ENCODE measurements at regions not wholly inside any gene's neighbourhood (a gene's known extent, or its start where the extent isn't known, plus 50 kb on each side); places are given as distances from the start of the nearest gene placed in this dataset.
"Not testable (repeated sequence)": the region's sequence is repeated elsewhere in the genome, so short reads cannot be mapped to it uniquely, and the experiment has no call there.

DNA sequence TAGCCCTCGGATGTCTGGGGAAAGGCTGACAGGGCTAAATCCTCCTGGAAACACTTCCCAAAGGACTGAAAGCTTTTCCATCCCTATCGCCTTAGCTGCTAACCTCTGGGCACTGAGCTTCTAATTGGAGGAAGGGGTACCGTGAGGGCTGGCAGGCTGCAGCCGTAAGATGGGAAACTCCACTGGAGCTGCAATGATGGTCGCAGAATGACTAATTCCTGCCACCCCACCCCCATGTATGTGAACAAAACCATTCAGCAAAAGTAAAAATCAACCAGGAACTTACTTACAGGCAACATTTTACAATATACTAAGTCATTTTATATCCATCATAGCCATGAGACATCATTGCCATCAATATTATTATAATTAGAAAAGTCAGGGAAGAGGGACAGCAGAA lies 133.3 kb downstream of the ABCC12 start:
- no peak for DNase-seq (ENCODE audit: low read depth, low spot score)
- in situ Hi-C loops (cut with HindIII; ENCODE audit: low pct_unique_long_range_greater_than_20kb, low sequenced_read_pairs) = no loop called here

DNA sequence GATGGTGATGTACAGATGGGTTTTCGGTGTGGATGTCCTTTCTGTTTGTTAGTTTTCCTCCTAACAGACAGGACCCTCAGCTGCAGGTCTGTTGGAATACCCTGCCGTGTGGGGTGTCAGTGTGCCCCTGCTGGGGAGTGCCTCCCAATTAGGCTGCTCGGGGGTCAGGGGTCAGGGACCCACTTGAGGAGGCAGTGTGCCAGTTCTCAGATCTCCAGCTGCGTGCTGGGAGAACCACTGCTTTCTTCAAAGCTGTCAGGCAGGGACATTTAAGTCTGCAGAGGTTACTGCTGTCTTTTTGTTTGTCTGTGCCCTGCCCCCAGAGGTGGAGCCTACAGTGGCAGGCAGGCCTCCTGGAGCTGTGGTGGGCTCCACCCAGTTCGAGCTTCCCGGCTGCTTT lies 135.2 kb downstream of the ABCC12 start:
- in situ Hi-C loops (cut with HindIII; ENCODE audit: low pct_unique_long_range_greater_than_20kb, low sequenced_read_pairs); DNase-seq (ENCODE audit: low read depth, low spot score): not testable (repeated sequence)

DNA sequence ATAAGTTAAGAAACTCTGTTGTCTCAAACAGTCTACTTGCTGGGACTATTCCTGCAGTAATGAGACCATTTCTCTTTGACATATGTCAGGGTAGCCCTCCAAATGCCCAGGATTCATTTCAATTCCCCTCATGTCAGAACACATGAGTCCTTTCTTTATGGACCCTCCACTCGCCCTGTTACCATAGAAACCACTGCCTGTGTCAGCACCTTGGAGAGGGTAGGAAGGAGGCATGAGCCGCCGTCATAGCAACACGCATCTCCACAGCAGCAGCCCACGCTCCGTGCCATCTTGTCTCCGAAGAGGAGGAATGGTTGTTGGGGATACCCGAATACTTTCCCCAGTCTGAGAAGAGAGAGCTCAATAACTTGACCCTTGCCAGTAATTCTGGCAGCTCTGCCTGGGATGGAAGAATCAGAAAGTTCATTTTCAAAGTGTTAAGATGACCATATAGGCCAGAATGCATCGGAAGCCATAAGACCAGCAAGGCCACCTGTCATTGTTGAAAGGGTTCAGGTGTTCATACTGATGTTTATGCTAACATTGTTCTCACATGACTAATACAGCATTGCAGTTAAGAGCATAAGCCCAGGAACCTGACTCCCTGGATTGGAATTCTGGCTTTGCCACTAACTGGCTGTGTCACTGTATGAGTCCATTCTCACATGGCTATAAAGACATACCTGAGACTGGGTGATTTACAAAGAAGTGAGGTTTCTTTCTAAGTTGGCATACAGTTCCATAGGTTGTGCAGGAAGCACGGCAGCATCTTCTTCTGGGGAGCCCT lies 141.3 kb downstream of the ABCC12 start:
- DNase-seq (ENCODE audit: low read depth, low spot score) = no peak
- in situ Hi-C loops (cut with HindIII; ENCODE audit: low pct_unique_long_range_greater_than_20kb, low sequenced_read_pairs) = no loop called here

DNA sequence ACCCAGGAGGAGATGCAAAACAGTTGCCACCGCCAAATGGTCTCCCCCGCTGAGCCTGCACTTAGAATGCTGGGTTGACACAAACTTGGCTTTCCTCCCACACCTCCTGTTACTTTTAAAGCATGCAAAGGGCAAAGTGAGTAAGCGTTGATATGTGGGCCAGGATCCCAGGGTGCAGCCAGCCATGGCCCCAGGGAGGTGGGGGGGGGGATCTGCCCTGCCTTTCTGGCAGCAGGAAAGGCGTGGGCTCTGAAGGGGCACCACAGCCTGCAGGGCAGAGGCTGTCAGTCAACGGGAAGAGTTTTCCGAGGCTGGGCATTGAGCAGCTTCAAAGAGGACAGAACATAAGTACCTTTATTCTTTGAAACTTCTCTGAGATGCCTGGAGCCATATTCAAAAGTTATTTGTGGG lies 142.3 kb downstream of the ABCC12 start:
- in situ Hi-C loops (cut with HindIII; ENCODE audit: low pct_unique_long_range_greater_than_20kb, low sequenced_read_pairs) = no loop called here
- DNase-seq (ENCODE audit: low read depth, low spot score) = no peak

DNA sequence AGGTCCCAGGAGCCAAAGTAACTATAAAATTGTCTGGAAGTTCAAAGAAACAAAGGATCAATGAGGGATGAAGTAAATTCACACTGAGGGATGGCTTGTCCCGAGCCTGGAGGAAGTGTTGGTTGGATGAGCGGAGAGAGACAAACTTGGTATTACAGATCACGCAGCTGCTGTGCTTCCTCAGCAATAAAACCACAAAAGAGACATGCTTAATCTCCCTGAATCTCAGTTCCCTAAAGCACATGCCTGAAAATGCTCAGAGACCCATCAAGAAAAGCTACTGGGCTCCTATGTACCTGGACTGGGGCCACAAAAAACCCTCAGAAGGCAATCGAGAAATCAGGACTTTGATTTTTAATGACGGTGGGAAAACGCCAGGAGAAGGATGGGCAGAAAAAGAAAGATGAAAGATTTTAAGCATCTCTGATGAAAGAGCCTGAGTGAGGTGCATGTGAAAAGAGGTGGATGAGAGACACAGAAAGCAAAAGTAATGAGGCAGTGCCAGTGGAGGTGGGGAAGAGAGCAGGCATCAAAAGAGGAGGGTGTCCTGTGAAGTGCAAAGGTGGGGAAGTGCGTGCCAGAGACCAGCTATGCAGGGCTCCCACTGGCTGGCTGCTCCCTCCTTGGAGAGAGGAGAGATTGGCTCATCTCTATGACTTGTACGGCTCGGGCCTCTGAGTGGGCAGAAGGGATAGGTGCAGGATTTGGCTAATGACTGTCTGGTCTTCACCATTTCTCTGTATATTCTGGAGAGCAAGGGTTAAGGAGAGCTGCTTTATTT lies 143.7 kb downstream of the ABCC12 start:
- DNase-seq (ENCODE audit: low read depth, low spot score) = no peak
- in situ Hi-C loops (cut with HindIII; ENCODE audit: low pct_unique_long_range_greater_than_20kb, low sequenced_read_pairs) = no loop called here

DNA sequence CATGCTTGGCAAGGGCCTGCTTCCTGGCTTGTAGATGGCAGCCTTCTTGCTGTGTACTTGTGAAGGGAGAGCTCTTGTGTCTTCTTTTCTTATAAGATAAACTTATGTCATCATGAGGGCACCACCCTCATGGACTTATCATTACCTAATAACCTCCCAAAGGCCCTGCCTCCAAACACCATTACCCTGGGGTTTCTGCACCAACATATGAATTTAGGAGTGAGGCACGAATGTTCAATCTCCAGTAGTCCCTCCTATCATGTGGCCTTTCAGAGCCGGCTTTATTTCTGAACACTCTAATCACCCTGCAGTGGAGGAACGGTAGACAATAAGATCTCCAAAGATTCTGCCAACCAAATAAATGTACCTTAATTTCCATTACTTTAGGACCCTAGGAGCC lies 144.3 kb downstream of the ABCC12 start:
- no peak for DNase-seq (ENCODE audit: low read depth, low spot score)
- in situ Hi-C loops (cut with HindIII; ENCODE audit: low pct_unique_long_range_greater_than_20kb, low sequenced_read_pairs) = no loop called here

DNA sequence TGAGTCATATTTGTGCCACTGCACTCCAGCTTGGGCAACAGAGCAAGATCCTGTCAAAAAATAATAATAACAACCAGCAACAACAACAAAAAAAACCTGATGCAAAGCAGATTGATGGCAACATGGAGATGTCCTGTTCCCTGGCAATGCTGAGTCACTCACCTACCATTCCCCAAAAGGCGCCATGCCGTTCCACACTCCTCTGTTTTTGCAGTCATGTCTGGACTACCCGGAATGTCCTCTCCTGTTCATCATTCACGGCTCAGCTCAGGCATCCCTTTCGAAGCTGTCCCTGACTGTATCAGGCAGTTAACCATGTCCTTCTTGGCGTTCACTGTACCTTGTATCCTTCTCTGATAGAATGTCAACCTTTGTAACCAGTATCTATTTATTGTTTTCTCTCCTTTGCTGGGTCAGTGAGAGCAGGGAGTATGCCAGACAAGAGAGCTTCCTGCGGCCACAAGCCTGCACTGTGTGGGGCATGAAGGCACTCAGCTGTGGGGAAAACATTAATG lies 147.7 kb downstream of the ABCC12 start:
- no peak for DNase-seq (ENCODE audit: low read depth, low spot score)
- in situ Hi-C loops (cut with HindIII; ENCODE audit: low pct_unique_long_range_greater_than_20kb, low sequenced_read_pairs) = no loop called here

DNA sequence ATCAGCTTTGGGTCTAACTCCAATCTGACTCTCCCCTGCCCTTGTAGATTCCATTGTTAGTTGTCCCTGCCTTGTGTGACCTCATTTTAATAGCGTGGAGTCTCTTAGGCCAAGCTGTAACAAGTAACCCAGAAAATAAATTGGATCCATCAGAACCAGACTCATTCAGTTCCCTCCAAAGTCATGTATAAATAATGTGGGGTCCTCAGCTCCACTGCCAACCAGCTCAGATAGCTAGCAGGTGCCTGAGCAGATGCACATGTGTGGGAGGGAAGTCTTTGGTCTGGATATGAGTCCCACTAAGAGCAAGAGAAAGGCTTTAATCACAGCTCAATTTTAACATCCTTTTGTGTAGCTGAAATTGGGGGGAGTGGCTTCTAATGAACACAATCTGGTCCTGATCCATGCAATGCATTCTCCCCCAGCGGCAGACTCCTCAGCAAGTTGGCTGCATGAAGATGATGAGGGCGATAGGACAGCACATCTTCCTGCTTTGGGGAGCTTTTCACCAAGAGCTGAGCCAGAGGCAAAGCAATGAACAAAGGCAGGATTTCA lies 151.6 kb downstream of the ABCC12 start:
- in situ Hi-C loops (cut with HindIII; ENCODE audit: low pct_unique_long_range_greater_than_20kb, low sequenced_read_pairs) = no loop called here

DNA sequence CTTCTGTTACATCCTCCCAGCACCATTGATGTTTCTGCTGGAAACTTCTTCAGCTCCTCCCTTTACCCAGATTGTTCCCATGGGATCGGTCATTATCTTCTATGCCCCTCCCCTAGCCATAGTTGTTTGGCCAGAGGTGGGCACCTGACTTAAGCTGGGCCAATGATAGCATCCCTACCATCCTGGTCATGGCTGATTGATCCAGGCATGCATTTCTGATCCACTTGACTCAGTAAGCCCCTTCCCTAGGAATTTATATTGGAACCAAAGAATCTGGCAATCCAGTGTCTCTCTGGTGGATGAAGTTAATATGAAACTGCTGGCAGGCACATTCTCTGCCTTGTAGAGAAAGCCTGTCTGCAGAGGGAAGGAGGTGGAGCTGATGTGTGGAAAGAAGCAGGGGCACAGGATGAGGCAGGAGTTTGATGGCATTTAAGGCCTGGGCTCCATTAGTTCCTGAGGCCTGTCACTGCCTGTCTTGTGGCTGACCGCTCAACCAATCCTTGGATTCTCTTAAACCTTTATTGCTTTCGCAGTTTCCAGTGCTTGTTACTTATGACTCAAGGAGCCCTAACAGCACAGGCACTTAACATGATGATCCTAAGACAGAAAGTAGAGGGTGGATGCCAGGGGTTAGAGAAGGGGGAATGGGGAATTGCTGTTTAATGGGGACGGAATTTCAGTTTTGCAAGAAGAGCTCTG lies 152.4 kb downstream of the ABCC12 start:
- DNase-seq (ENCODE audit: low read depth, low spot score) = peak; percentile 10
- in situ Hi-C loops (cut with HindIII; ENCODE audit: low pct_unique_long_range_greater_than_20kb, low sequenced_read_pairs) = no loop called here

More for the DNA sequence above, 151.6 kb downstream of the ABCC12 start:
- no peak for DNase-seq (ENCODE audit: low read depth, low spot score)

DNA sequence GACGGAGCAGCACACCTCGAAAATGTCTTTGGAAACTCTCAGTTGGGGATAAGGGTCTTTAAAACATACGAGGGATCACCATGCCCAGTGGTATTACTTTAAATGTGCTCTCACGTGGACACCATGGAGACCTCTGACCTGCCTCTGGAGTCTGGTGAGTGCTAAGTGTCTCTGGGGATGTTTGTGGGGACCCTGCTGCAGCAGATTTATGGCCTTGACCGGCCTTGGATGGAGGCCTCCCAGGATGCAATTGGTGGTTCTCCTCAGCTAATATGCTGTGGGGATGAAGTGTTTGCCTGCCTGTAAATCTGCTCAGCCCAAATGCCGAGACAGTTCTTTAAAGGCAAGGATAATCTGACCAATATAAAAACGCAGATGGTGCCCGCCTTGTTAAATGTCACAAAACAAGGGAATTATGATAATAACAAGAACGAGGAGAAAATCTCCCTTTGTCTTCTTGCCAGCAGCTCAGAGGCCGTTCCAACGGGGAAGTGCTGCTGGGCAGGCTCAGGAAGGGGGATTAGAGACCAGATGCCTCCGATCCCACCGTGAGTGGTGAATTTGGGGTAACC lies 154.4 kb downstream of the ABCC12 start:
- in situ Hi-C loops (cut with HindIII; ENCODE audit: low pct_unique_long_range_greater_than_20kb, low sequenced_read_pairs) = no loop called here
- DNase-seq (ENCODE audit: low read depth, low spot score) = no peak

DNA sequence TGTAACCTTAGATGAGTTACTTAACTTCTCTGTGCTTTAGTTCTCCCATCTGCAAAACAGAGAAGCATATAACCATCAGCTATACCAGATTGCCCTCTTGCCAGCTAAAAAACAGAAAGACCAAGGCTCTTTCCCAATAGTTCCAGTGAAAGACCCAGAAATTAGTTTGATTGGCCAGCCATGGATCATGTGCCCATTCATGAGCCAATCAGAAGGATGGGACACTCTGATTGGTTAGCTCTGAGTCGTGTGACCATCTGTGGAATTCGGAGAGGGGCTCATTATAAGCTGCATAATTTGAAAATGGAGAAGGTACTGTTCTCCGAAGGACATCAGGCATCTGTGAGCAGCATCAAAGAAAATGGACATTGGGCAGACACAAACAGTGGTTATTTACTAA lies 155.2 kb downstream of the ABCC12 start:
- DNase-seq (ENCODE audit: low read depth, low spot score) = no peak
- in situ Hi-C loops (cut with HindIII; ENCODE audit: low pct_unique_long_range_greater_than_20kb, low sequenced_read_pairs) = no loop called here

DNA sequence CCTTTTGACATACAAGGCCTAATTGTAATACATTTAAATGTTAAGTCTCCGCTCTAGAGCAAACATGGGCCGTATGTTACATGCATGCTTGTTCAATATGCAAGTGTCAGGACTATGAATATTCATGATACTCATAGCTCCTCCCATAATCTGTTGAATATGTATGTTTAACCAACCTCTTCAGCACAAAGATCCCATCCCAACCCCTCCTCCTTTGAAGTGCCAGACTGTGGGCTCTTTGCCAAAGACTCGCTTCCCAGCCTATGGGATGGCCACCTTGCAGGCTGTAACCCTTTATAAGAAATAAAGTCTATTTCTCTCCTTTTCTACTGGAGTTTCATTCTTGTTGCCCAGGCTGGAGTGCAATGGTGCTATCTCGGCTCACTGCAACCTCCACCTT lies 156.2 kb downstream of the ABCC12 start:
- in situ Hi-C loops (cut with HindIII; ENCODE audit: low pct_unique_long_range_greater_than_20kb, low sequenced_read_pairs) = no loop called here
- DNase-seq (ENCODE audit: low read depth, low spot score) = no peak

DNA sequence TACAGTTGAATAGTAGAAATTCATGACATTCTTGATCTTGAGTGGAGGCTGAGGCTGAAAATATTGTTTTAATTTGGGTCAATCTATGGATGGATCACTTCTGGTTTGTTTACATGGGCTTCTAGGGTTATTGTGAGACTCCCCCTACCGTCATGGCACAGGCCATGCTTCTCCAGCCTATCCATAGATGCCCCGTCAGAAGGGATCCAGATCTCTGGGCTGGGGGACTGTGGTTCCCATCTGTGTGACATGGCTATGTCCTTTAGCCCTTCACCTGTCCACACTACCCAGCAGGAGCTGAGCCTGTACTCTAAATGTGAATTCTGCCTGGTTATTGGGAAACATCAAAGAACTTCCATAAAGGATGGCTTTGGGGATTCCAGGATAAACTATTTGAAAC lies 160.4 kb downstream of the ABCC12 start:
- DNase-seq (ENCODE audit: low read depth, low spot score) = peak; percentile 32
- in situ Hi-C loops (cut with HindIII; ENCODE audit: low pct_unique_long_range_greater_than_20kb, low sequenced_read_pairs) = no loop called here

DNA sequence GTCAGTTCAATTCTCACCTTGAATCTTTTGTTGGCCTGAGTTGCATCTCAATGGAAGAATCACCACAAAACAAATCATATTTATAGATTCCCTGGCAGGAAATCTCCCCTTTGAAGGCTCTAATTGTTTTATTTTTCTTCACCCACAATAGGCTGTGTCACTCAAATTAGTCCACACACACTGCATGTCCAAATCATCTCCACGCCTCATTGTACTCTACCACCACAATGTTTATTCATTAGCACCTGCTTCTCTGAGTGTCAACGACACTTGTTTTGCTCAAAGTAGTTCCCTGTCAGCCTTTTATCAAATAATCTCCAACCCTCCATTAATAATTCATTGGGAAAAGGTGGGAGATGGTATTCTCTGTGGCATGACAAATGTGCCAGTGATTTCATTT lies 164.3 kb downstream of the ABCC12 start:
- no peak for DNase-seq (ENCODE audit: low read depth, low spot score)
- in situ Hi-C loops (cut with HindIII; ENCODE audit: low pct_unique_long_range_greater_than_20kb, low sequenced_read_pairs) = no loop called here

DNA sequence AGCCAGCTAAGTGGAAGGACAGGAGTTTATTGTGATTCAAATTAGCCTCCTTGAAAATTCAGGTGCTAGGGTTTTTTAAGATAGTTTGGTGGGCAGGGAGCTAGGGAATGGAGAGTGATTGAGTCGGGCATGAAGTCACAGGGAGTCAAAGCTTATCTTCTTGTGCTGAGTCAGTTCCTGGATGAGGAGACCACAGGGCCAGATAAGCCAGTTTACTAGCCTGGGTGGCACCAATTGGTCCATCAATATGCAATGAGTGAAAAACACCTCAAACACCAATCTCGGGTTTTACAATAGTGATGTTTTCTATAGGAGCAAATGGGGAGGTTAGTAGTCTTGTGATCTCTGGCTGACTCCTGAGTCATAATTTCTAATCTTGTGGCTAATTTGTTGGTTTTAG lies 165.1 kb downstream of the ABCC12 start:
- no peak for DNase-seq (ENCODE audit: low read depth, low spot score)
- in situ Hi-C loops (cut with HindIII; ENCODE audit: low pct_unique_long_range_greater_than_20kb, low sequenced_read_pairs) = no loop called here

DNA sequence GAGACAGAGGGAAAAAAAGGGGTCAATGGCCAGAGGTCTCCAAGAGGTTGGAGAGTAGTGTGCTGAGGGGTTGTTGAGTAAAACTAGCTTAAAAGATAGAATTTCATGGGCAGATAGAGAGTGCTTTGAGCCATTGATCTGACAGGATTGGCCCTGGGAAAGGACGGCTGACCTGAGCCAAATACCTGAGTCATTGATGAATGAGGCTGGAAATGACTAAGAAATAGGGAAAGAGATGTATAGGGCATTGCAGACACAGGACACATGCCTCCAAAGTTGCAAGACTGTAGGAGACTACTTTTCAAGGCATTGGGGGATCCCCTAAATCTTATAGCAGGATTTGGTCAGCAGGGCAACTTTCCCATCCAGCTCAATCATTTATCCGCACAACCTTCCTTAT lies 168.7 kb downstream of the ABCC12 start:
- DNase-seq (ENCODE audit: low read depth, low spot score) = no peak
- in situ Hi-C loops (cut with HindIII; ENCODE audit: low pct_unique_long_range_greater_than_20kb, low sequenced_read_pairs) = no loop called here

DNA sequence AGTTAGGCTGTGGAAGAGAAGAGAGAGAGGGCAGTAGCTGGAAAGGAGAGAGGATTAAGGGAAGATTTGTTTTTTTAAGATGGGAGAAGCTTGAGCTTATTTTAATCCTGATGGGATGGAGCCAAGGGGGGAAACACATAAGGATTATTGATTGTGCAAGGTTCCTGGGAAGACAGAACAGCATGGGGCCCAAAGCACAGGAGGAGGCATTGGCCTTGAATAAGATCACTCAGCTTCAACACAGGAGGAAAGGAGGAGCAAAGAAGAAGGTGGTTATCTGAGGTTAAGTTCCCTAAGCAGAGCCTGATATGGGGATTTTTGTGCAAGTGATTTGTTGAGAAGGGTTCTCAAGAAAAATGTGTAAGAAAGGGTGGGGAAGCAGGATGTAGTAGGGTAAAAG lies 169.8 kb downstream of the ABCC12 start:
- in situ Hi-C loops (cut with HindIII; ENCODE audit: low pct_unique_long_range_greater_than_20kb, low sequenced_read_pairs) = no loop called here
- no peak for DNase-seq (ENCODE audit: low read depth, low spot score)

DNA sequence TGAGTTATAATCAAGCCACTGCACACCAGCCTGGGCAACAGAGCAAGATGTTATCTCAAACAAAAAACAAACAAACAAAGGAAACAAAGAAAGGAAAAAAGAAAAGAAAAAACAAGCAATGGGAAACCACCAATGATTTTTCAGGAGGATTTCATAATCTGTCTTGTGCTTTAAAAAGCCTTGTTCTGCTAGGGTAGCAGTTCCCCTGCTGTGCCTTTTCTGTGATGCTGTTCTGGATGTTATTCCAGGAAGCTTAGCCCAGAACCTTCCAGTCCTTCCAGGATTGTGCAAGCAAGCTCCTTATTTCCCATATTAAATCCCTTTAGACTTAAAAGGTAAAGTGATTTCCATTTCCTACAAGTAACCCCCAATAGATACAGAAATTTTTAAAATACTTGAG lies 171.1 kb downstream of the ABCC12 start:
- DNase-seq (ENCODE audit: low read depth, low spot score) = no peak
- in situ Hi-C loops (cut with HindIII; ENCODE audit: low pct_unique_long_range_greater_than_20kb, low sequenced_read_pairs) = no loop called here
